ENCODE measurements at regions not wholly inside any gene's neighbourhood (a gene's known extent, or its start where the extent isn't known, plus 50 kb on each side); places are given as distances from the start of the nearest gene placed in this dataset.

DNA sequence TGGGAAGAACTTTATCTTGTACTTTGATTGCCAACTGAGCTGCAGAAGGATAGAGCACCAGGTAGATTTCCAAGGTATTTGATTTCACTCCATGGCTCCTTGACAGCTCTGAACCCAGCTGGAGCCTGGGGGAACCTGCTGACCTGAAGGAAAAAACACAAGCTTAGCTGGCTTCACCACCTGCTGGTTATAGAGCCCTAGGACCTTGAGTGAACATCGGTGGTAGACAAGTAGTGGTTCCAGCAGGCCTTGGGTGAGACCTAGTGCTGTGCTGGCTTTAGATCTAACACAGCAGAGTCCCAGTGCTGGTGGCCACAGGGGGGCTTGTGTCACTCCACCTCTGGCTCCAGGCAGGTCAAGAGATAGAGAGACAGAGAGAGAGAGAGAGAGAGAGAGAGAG, 1102.6 kb downstream of the ADGRL3 start:
- Histone ChIP-seq H3K36me3 (ENCODE audit: control insufficient read depth in 3 of 3, insufficient read depth in 2 of 3, low read depth in 1 of 3, low read length in 3 of 3) (no peaks in the 10 kb centered on the region), H3K27ac (ENCODE audit: low read depth in 1 of 3, low read length in 2 of 3) (no peak overlapping the region), H3K4me1 (ENCODE audit: control insufficient read depth in 3 of 3, insufficient read depth in 2 of 3, low read depth in 1 of 3, low read length in 2 of 3) (no peaks in the 10 kb centered on the region), H3K9me3 (ENCODE audit: control insufficient read depth in 2 of 2, insufficient read depth in 1 of 2, low read depth in 1 of 2, low read length in 1 of 2) (peaks cover 0 to 4% of the 10 kb centered on the region in 2 donors), H3K4me3 (ENCODE audit: low read depth in 1 of 3, low read length in 3 of 3) (no peak overlapping the region), H3K27me3 (ENCODE audit: control insufficient read depth in 3 of 3, insufficient read depth in 3 of 3, low read length in 3 of 3) (no peaks in the 10 kb centered on the region)
- 73 to 86% (median 84%) methylated on average over 1 of the region's 1 CpG for WGBS, 3 donors
- FAIRE-seq (no peak), DNase-seq (no peak)

DNA sequence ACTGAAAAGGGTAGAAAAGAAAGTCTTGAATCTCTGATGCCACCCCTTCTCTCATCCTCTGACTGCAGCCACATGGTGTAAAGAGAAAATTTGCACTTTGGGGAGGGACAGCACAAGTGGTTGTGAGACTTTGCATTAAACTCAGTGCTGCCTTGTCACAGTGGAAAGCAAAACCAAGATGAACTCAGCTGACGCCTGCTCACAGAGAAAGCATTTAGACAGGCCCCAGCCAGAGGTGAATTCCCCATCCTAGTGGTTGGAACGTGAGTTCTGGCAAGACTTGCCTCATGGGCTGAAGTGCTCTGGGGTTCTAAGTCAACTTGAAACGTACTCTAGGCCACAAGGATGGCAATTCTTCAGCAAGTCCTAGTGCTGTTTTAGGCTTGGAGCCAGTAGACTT, 1101.4 kb downstream of the ADGRL3 start:
- Histone ChIP-seq H3K4me3 (ENCODE audit: low read depth in 1 of 3, low read length in 3 of 3) (no peak overlapping the region), H3K4me1 (ENCODE audit: control insufficient read depth in 3 of 3, insufficient read depth in 2 of 3, low read depth in 1 of 3, low read length in 2 of 3) (no peaks in the 10 kb centered on the region), H3K27ac (ENCODE audit: low read depth in 1 of 3, low read length in 2 of 3) (no peak overlapping the region), H3K9me3 (ENCODE audit: control insufficient read depth in 2 of 2, insufficient read depth in 1 of 2, low read depth in 1 of 2, low read length in 1 of 2) (peaks cover 0 to 6% of the 10 kb centered on the region in 2 donors), H3K27me3 (ENCODE audit: control insufficient read depth in 3 of 3, insufficient read depth in 3 of 3, low read length in 3 of 3) (no peaks in the 10 kb centered on the region), H3K36me3 (ENCODE audit: control insufficient read depth in 3 of 3, insufficient read depth in 2 of 3, low read depth in 1 of 3, low read length in 3 of 3) (no peaks in the 10 kb centered on the region)
- 48 to 58% (median 52%) methylated on average over 3 of the region's 3 CpGs for WGBS, 3 donors
- FAIRE-seq (no peak), DNase-seq (no peak)

DNA sequence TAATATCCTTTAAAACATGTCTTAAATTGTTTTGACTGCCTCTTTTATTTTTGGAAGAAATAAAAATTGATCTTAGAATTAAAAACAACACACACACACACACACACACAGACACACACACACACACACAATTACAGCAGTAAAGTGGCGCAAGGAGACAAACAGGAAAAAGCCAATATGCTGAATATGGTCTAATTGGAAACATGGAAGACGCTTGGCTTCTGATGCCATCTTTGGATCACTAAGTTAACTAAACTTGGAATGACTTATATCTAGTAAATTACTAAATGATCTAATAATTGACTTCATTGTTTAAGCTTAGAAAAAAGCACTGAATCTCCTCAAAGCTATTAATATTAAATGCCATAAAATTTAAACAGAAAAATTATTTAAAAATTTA, 1093.4 kb downstream of the ADGRL3 start:
- DNase-seq: no peak
- H3K27me3 ChIP-seq (ENCODE audit: control insufficient read depth in 3 of 3, insufficient read depth in 3 of 3, low read length in 3 of 3): no peaks in the 10 kb centered on the region
- no peak overlapping the region for H3K4me3 ChIP-seq (ENCODE audit: low read depth in 1 of 3, low read length in 3 of 3)
- peaks cover 0 to 5% of the 10 kb centered on the region in 2 donors for H3K9me3 ChIP-seq (ENCODE audit: control insufficient read depth in 2 of 2, insufficient read depth in 1 of 2, low read depth in 1 of 2, low read length in 1 of 2)
- no peak for FAIRE-seq
- no peaks in the 10 kb centered on the region for H3K36me3 ChIP-seq (ENCODE audit: control insufficient read depth in 3 of 3, insufficient read depth in 2 of 3, low read depth in 1 of 3, low read length in 3 of 3)
- 85 to 90% (median 88%) methylated on average over 2 of the region's 2 CpGs for WGBS, 3 donors
- H3K4me1 ChIP-seq (ENCODE audit: control insufficient read depth in 3 of 3, insufficient read depth in 2 of 3, low read depth in 1 of 3, low read length in 2 of 3): no peaks in the 10 kb centered on the region
- H3K27ac ChIP-seq (ENCODE audit: low read depth in 1 of 3, low read length in 2 of 3): no peak overlapping the region

DNA sequence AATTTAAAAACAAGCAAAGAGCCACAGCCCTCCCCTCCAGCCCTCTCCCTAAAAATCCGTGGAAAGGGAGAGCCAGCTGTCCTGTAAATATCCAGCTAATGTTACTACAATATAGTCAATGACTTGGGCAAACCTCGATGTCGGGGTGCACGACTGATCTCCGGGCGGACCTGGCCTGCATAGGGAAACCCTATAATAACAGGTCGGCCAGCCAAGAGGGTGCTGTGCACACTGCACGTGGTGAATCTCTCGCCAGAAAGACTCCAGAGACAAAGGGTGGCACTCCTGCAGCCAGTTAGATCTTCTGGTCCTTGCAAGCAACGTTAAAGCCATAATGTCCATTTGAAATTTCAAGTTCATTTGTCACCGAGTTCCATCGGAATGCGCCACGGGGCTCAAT, 1092.8 kb downstream of the ADGRL3 start:
- H3K27ac ChIP-seq (ENCODE audit: low read depth in 1 of 3, low read length in 2 of 3): no peak overlapping the region
- no peaks in the 10 kb centered on the region for H3K4me1 ChIP-seq (ENCODE audit: control insufficient read depth in 3 of 3, insufficient read depth in 2 of 3, low read depth in 1 of 3, low read length in 2 of 3)
- no peak overlapping the region for H3K4me3 ChIP-seq (ENCODE audit: low read depth in 1 of 3, low read length in 3 of 3)
- H3K36me3 ChIP-seq (ENCODE audit: control insufficient read depth in 3 of 3, insufficient read depth in 2 of 3, low read depth in 1 of 3, low read length in 3 of 3): no peaks in the 10 kb centered on the region
- no peak for DNase-seq
- WGBS, 3 donors: 84 to 88% (median 87%) methylated on average over 14 of the region's 14 CpGs
- H3K27me3 ChIP-seq (ENCODE audit: control insufficient read depth in 3 of 3, insufficient read depth in 3 of 3, low read length in 3 of 3): no peaks in the 10 kb centered on the region
- FAIRE-seq: no peak
- H3K9me3 ChIP-seq (ENCODE audit: control insufficient read depth in 2 of 2, insufficient read depth in 1 of 2, low read depth in 1 of 2, low read length in 1 of 2): peaks cover 0 to 5% of the 10 kb centered on the region in 2 donors

DNA sequence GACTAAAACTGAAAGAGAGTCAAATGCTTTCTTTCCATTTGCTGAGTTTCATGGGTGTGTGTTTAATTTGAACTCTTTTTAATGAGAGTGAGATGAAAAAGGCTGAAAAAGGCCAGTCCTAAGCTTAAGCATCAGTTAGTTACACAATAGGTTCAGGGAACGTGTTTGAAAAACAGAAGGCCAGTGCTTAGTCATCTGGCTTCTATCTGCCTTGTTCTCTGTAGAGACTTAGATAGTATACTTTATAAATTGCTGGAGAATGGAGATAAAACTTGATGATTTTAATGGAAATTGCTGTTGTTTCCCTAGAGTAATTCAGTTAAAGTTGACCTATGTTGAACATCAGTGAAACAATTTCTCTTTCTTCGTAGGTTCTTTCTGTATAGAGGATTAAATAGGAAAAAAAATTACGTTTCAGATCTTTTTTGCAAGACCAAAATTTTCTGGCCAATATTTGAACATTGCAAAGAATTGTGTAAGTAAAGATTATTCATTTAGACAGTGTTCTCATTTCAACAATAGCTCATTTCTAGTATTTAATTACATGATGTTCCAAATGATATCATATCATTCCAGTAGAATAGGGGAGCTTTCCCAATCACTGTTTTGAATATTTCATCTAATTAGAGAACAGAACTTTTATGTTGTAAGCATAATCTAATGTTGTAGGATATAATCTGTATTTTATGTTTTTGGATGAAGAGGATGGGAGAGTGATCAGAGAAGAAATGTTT, 1088.8 kb downstream of the ADGRL3 start:
- Histone ChIP-seq H3K9me3 (ENCODE audit: control insufficient read depth in 2 of 2, insufficient read depth in 1 of 2, low read depth in 1 of 2, low read length in 1 of 2) (peaks cover 0 to 2% of the 10 kb centered on the region in 2 donors), H3K27ac (ENCODE audit: low read depth in 1 of 3, low read length in 2 of 3) (no peak overlapping the region), H3K4me1 (ENCODE audit: control insufficient read depth in 3 of 3, insufficient read depth in 2 of 3, low read depth in 1 of 3, low read length in 2 of 3) (no peaks in the 10 kb centered on the region), H3K36me3 (ENCODE audit: control insufficient read depth in 3 of 3, insufficient read depth in 2 of 3, low read depth in 1 of 3, low read length in 3 of 3) (no peaks in the 10 kb centered on the region), H3K27me3 (ENCODE audit: control insufficient read depth in 3 of 3, insufficient read depth in 3 of 3, low read length in 3 of 3) (no peaks in the 10 kb centered on the region), H3K4me3 (ENCODE audit: low read depth in 1 of 3, low read length in 3 of 3) (no peak overlapping the region)
- WGBS, 3 donors: 57 to 67% (median 63%) methylated on average over 3 of the region's 3 CpGs
- FAIRE-seq (no peak), DNase-seq (no peak)

DNA sequence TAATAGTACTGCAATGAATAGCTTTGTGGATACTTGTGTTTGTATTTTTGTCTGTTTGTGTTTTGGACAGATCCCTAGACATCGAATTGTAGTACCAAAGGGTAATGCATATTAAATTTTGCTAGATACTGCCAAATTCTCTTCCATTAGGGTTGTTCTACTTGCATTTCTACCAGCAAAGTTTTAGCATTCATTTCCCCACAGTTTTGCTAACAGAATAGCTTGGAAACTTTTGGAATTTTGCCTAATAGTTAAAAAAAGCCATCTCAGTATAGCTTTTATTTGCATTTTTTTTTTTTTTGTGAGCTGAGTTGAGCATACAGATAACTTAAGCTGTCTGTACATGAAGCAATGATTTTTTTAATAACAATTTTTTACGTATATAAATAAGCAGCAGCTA, 1084.9 kb downstream of the ADGRL3 start:
- no peaks in the 10 kb centered on the region for H3K9me3 ChIP-seq (ENCODE audit: control insufficient read depth in 2 of 2, insufficient read depth in 1 of 2, low read depth in 1 of 2, low read length in 1 of 2)
- H3K36me3 ChIP-seq (ENCODE audit: control insufficient read depth in 3 of 3, insufficient read depth in 2 of 3, low read depth in 1 of 3, low read length in 3 of 3): no peaks in the 10 kb centered on the region
- no peak for FAIRE-seq
- H3K4me3 ChIP-seq (ENCODE audit: low read depth in 1 of 3, low read length in 3 of 3): no peak overlapping the region
- H3K27me3 ChIP-seq (ENCODE audit: control insufficient read depth in 3 of 3, insufficient read depth in 3 of 3, low read length in 3 of 3): no peaks in the 10 kb centered on the region
- WGBS, 3 donors: 76 to 87% (median 81%) methylated on average over 2 of the region's 2 CpGs
- H3K4me1 ChIP-seq (ENCODE audit: control insufficient read depth in 3 of 3, insufficient read depth in 2 of 3, low read depth in 1 of 3, low read length in 2 of 3): no peaks in the 10 kb centered on the region
- DNase-seq: no peak
- no peak overlapping the region for H3K27ac ChIP-seq (ENCODE audit: low read depth in 1 of 3, low read length in 2 of 3)

DNA sequence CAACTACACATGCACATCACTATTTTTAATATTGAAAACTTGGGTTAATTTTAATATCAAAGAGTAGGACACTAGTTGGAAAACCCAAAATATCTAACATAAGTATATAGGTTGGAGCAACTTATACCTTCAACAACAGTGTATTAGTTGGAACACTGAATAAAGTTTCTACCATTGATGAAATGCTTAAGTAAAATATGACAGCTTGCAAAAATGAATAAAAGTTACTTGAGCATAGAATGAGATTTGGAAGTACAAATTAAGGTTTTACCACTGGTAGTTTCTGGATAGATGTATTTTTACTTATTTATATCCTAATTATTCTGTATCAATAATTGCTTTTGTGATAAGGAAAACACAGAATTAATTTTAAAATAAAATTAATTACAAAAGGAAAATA, 1079.6 kb downstream of the ADGRL3 start:
- Histone ChIP-seq H3K4me3 (ENCODE audit: low read depth in 1 of 3, low read length in 3 of 3) (no peak overlapping the region), H3K27me3 (ENCODE audit: control insufficient read depth in 3 of 3, insufficient read depth in 3 of 3, low read length in 3 of 3) (no peaks in the 10 kb centered on the region), H3K4me1 (ENCODE audit: control insufficient read depth in 3 of 3, insufficient read depth in 2 of 3, low read depth in 1 of 3, low read length in 2 of 3) (no peaks in the 10 kb centered on the region), H3K36me3 (ENCODE audit: control insufficient read depth in 3 of 3, insufficient read depth in 2 of 3, low read depth in 1 of 3, low read length in 3 of 3) (no peaks in the 10 kb centered on the region), H3K27ac (ENCODE audit: low read depth in 1 of 3, low read length in 2 of 3) (no peak overlapping the region), H3K9me3 (ENCODE audit: control insufficient read depth in 2 of 2, insufficient read depth in 1 of 2, low read depth in 1 of 2, low read length in 1 of 2) (no peaks in the 10 kb centered on the region)
- DNase-seq (no peak), FAIRE-seq (no peak)

DNA sequence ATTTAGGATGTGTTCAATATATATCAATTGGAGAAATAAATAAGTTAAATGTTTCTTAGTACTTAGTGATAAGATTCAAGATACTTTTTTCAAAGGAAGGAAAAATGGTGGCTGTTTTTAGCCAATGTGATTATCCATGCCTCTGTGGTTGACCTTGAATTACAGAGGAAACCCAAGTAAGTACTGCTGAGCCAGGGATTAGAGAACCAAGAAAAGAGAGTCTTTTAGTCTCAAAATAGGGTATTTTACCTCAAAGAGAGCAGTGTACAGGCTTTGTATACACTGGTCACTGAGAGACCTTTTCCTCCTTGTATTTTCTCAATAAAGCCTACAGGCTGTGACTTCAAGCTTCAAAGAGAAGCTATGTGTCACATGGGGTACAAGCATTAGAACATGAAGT, 1075.3 kb downstream of the ADGRL3 start:
- no peaks in the 10 kb centered on the region for H3K27me3 ChIP-seq (ENCODE audit: control insufficient read depth in 3 of 3, insufficient read depth in 3 of 3, low read length in 3 of 3)
- H3K27ac ChIP-seq (ENCODE audit: low read depth in 1 of 3, low read length in 2 of 3): no peak overlapping the region
- no peak for FAIRE-seq

DNA sequence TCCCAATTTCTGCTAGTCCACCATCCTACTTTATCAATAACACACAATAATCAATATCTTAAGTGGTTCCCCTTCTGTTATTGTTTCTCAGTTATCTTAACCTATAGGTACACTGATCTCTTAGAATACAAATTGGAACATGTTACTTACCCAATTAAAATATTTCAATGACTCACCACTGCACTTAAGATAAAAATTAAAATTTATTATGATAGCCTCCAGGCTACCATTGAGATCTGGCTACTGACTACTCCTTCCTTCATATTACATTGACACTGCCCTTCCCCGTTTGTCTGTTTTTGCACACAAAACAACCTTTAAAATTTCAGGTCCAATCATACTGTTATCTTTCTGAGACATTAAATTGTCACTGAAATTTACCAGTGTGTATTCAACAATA, 1074.7 kb downstream of the ADGRL3 start:
- no peaks in the 10 kb centered on the region for H3K36me3 ChIP-seq (ENCODE audit: control insufficient read depth in 3 of 3, insufficient read depth in 2 of 3, low read depth in 1 of 3, low read length in 3 of 3)
- no peak for DNase-seq
- no peak overlapping the region for H3K4me3 ChIP-seq (ENCODE audit: low read depth in 1 of 3, low read length in 3 of 3)
- no peak for FAIRE-seq
- 83 to 94% (median 88%) methylated on average over 1 of the region's 1 CpG for WGBS, 3 donors
- no peak overlapping the region for H3K27ac ChIP-seq (ENCODE audit: low read depth in 1 of 3, low read length in 2 of 3)
- H3K9me3 ChIP-seq (ENCODE audit: control insufficient read depth in 2 of 2, insufficient read depth in 1 of 2, low read depth in 1 of 2, low read length in 1 of 2): no peaks in the 10 kb centered on the region
- H3K4me1 ChIP-seq (ENCODE audit: control insufficient read depth in 3 of 3, insufficient read depth in 2 of 3, low read depth in 1 of 3, low read length in 2 of 3): no peaks in the 10 kb centered on the region
- H3K27me3 ChIP-seq (ENCODE audit: control insufficient read depth in 3 of 3, insufficient read depth in 3 of 3, low read length in 3 of 3): no peaks in the 10 kb centered on the region

More for the DNA sequence above, 1075.3 kb downstream of the ADGRL3 start:
- no peak for DNase-seq
- Histone ChIP-seq H3K4me3 (ENCODE audit: low read depth in 1 of 3, low read length in 3 of 3) (no peak overlapping the region), H3K4me1 (ENCODE audit: control insufficient read depth in 3 of 3, insufficient read depth in 2 of 3, low read depth in 1 of 3, low read length in 2 of 3) (no peaks in the 10 kb centered on the region), H3K9me3 (ENCODE audit: control insufficient read depth in 2 of 2, insufficient read depth in 1 of 2, low read depth in 1 of 2, low read length in 1 of 2) (no peaks in the 10 kb centered on the region), H3K36me3 (ENCODE audit: control insufficient read depth in 3 of 3, insufficient read depth in 2 of 3, low read depth in 1 of 3, low read length in 3 of 3) (no peaks in the 10 kb centered on the region)

Data from small intestine (tissue), 7 donors.